Activated B cell treated with CpG ODN at 0.5 μM for 24 hours (primary cell): ENCODE measurements at regions not wholly inside any gene's neighbourhood (a gene's known extent, or its start where the extent isn't known, plus 50 kb on each side); places are given as distances from the start of the nearest gene placed in this dataset.

Source experiments
- ATAC-seq: fragments of 200-7000 bp; cut with Tn5 transposase; one replicate; pipeline ENCODE4 v1.10.0; 2021; ENCODE audit warnings: low read depth, mild to moderate bottlenecking, moderate library complexity
- CTCF ChIA-PET: fragments of 350-600 bp; sonication (Branson Sonifier 250); formaldehyde crosslinking; loops from one replicate; lab custom pipeline; 2021; ENCODE audit warnings: antibody characterized with exemption; lab: Charles Lee
- POLR2A ChIA-PET: fragments of 350-600 bp; sonication (Branson Sonifier 250); formaldehyde crosslinking; loops from one replicate; lab custom pipeline; 2021; ENCODE audit warnings: antibody characterized with exemption; lab: Charles Lee
- DNase-seq: peaks from one replicate; pipeline ENCODE4 v3.0.0; 2022
- H3K27ac Mint-ChIP-seq: one replicate; pipeline ENCODE4 v1.8.0; 2020; ENCODE audit warnings: mixed read lengths
- H3K27me3 Mint-ChIP-seq: one replicate; pipeline ENCODE4 v1.8.0; 2021; ENCODE audit warnings: mixed read lengths
- H3K36me3 Mint-ChIP-seq: one replicate; pipeline ENCODE4 v1.8.0; 2021; ENCODE audit warnings: low read depth, mixed read lengths
- H3K4me1 Mint-ChIP-seq: one replicate; pipeline ENCODE4 v1.8.0; 2021; ENCODE audit warnings: mixed read lengths
- H3K4me3 Mint-ChIP-seq: one replicate; pipeline ENCODE4 v1.8.0; 2020; ENCODE audit warnings: mild to moderate bottlenecking, mixed read lengths
- H3K9me3 Mint-ChIP-seq: one replicate; pipeline ENCODE4 v1.8.0; 2020; ENCODE audit warnings: mixed read lengths
- CTCF ChIP-seq: fragments of 200-600 bp; IDR thresholded peaks from one replicate; pipeline ENCODE4 v1.8.0; 2022; ENCODE audit warnings: antibody characterized with exemption, mild to moderate bottlenecking
- intact Hi-C: fragments of 100-400 bp; cut with micrococcal nuclease; formaldehyde crosslinking; loops from one replicate; pipeline ENCODE4 v1.15.1; 2024

GRCh38 chr22:49097171-49097925 is 730.3 kb downstream of the BRD1 start:
- CTCF ChIA-PET: no interaction called here
- no peaks in the 10 kb centered on the region for H3K9me3 Mint-ChIP-seq
- H3K27me3 Mint-ChIP-seq: peaks cover 1% of the 10 kb centered on the region
- H3K4me1 Mint-ChIP-seq: no peaks in the 10 kb centered on the region
- H3K27ac Mint-ChIP-seq: no peak overlapping the region
- no peak overlapping the region for H3K4me3 Mint-ChIP-seq
- no peak for DNase-seq
- intact Hi-C loops: no loop called here
- TF ChIP-seq CTCF: no peak
- H3K36me3 Mint-ChIP-seq: no peaks in the 10 kb centered on the region
- ATAC-seq: no peak
- POLR2A ChIA-PET: no interaction called here

GRCh38 chr22:49096476-49096875 is 731.2 kb downstream of the BRD1 start:
- Mint-ChIP-seq H3K4me1 (no peaks in the 10 kb centered on the region), H3K4me3 (no peak overlapping the region), H3K27me3 (peaks cover 1% of the 10 kb centered on the region), H3K36me3 (no peaks in the 10 kb centered on the region), H3K9me3 (no peaks in the 10 kb centered on the region), H3K27ac (no peak overlapping the region)
- CTCF ChIA-PET: no interaction called here
- POLR2A ChIA-PET: no interaction called here
- no peak for ATAC-seq
- no peak for DNase-seq
- no peak for TF ChIP-seq CTCF
- intact Hi-C loops: no loop called here

DNA sequence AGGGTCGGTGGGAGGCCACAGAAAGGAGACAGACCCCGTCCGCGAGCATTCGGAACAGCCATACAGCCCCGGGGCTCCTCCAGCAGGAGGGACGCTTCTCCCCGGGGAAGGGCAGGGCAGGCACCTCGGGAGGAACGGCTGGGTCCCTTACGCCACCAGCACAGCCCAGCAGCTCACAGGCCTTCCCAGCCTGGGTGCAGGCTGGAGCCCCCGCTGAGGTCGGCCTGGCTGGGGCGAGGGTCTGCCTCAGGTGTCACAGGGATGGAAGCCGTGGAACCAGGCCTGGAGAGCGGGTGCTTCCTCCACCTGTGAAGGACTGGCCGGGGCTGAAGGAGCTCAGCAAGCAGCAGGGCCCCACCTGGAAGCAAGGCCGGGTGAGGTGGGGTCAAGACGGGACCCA is 732.3 kb downstream of the BRD1 start:
- Mint-ChIP-seq H3K4me1 (no peaks in the 10 kb centered on the region), H3K36me3 (no peaks in the 10 kb centered on the region), H3K4me3 (no peak overlapping the region), H3K27ac (no peak overlapping the region), H3K9me3 (no peaks in the 10 kb centered on the region), H3K27me3 (peaks cover 1% of the 10 kb centered on the region)
- CTCF ChIA-PET: no interaction called here
- POLR2A ChIA-PET: no interaction called here
- ATAC-seq (no peak), DNase-seq (no peak)
- no peak for TF ChIP-seq CTCF
- intact Hi-C loops: no loop called here

GRCh38 chr22:49094858-49095257 is 732.8 kb downstream of the BRD1 start:
- DNase-seq (no peak), ATAC-seq (no peak)
- no peak for TF ChIP-seq CTCF
- H3K4me3 Mint-ChIP-seq: no peak overlapping the region
- ChIA-PET POLR2A (no interaction called here), CTCF (no interaction called here)
- H3K9me3 Mint-ChIP-seq: no peaks in the 10 kb centered on the region
- H3K36me3 Mint-ChIP-seq: no peaks in the 10 kb centered on the region
- intact Hi-C loops: no loop called here
- no peaks in the 10 kb centered on the region for H3K4me1 Mint-ChIP-seq
- no peak overlapping the region for H3K27ac Mint-ChIP-seq
- H3K27me3 Mint-ChIP-seq: peaks cover 1% of the 10 kb centered on the region

- intact Hi-C loops: no loop called here
- DNase-seq (no peak), ATAC-seq (no peak)
- Mint-ChIP-seq H3K27ac (no peak overlapping the region), H3K4me1 (no peaks in the 10 kb centered on the region), H3K36me3 (no peaks in the 10 kb centered on the region), H3K4me3 (no peak overlapping the region), H3K9me3 (no peaks in the 10 kb centered on the region), H3K27me3 (peaks cover 1% of the 10 kb centered on the region)
- CTCF ChIA-PET: no interaction called here
- TF ChIP-seq CTCF: no peak
- POLR2A ChIA-PET: no interaction called here
These were observed 733.5 kb downstream of the BRD1 start for GRCh38 chr22:49094151-49094550.
